ENCODE measurements at regions not wholly inside any gene's neighbourhood (a gene's known extent, or its start where the extent isn't known, plus 50 kb on each side); places are given as distances from the start of the nearest gene placed in this dataset.

GRCh38 chr5:25993701-25994100, 1044.7 kb downstream of the CDH9 start:
- TF ChIP-seq RB1 (IDR thresholded peaks at IDR 0.05; ENCODE audit: borderline replicate concordance) (no peak), MYC (IDR thresholded peaks at IDR 0.05; ENCODE audit: insufficient read depth, insufficient read length, insufficient replicate concordance, low read length, severe bottlenecking) (no peak), RELA (IDR thresholded peaks at IDR 0.05; ENCODE audit: borderline replicate concordance, partially characterized antibody) (no peak), EP300 (IDR thresholded peaks at IDR 0.05; ENCODE audit: borderline replicate concordance in 1 of 2, control insufficient read depth in 1 of 2, low read depth in 2 of 2, low read length in 2 of 2) (no peak), ATF7 (IDR thresholded peaks at IDR 0.05; ENCODE audit: low read depth) (no peak), POLR2A (IDR thresholded peaks at IDR 0.05; ENCODE audit: low read depth, low read length) (no peak), PAX8 (IDR thresholded peaks at IDR 0.05) (no peak), ASH2L (IDR thresholded peaks at IDR 0.05; ENCODE audit: borderline replicate concordance, low read depth) (no peak), TBL1XR1 (IDR thresholded peaks at IDR 0.05; ENCODE audit: low read depth, low read length) (no peak), EED (IDR thresholded peaks at IDR 0.05; ENCODE audit: low read depth) (no peak), CHD4 (IDR thresholded peaks at IDR 0.05) (no peak), SMARCA5 (IDR thresholded peaks at IDR 0.05) (no peak), ZNF622 (IDR thresholded peaks at IDR 0.05) (no peak), FOXK2 (IDR thresholded peaks at IDR 0.05) (no peak)
- ChIA-PET CTCF (no interaction called here), SMC1A (ENCODE audit: uncharacterized antibody, unreplicated experiment) (no interaction called here), POLR2A (no interaction called here), RAD21 (ENCODE audit: unreplicated experiment) (no interaction called here)
- 17% methylated on average over 3 of the region's 3 CpGs for WGBS (ENCODE audit: insufficient coverage, insufficient replicate concordance, low lambda C conversion rate, missing lambda C conversion rate)
- intact Hi-C loops (cut with micrococcal nuclease; ENCODE audit: unreplicated experiment) (no loop called here), in situ Hi-C loops (cut with MboI) (no loop called here)
- no peak overlapping the region for H3K27ac ChIP-seq (ENCODE audit: control insufficient read depth, insufficient read depth)
- no TSS peak for BruUV-seq (replicated peaks)
- H3K27me3 ChIP-seq (replicated peaks in 1 of 2; ENCODE audit: control insufficient read depth in 2 of 2, insufficient read depth in 2 of 2, low read length in 1 of 2): no peaks in the 10 kb centered on the region
- H3K9me3 ChIP-seq (replicated peaks; ENCODE audit: control insufficient read depth, insufficient read depth, low read length): no peaks in the 10 kb centered on the region
- no peaks in the 10 kb centered on the region for H3K36me3 ChIP-seq (ENCODE audit: control insufficient read depth in 2 of 2, insufficient read depth in 2 of 2, low read length in 1 of 2)
- H2AFZ ChIP-seq (ENCODE audit: control insufficient read depth, low read depth, low read length): no peak overlapping the region
- no peaks in the 10 kb centered on the region for H3K4me1 ChIP-seq (ENCODE audit: control insufficient read depth, insufficient read depth, low read length)
- no peak overlapping the region for H3K9ac ChIP-seq (ENCODE audit: control insufficient read depth, insufficient read depth, low read length)
- DNase-seq (ENCODE audit: low read depth, low spot score) (no peak), ATAC-seq (no peak), FAIRE-seq (no peak)
- no peaks in the 10 kb centered on the region for H3K79me2 ChIP-seq (ENCODE audit: control insufficient read depth, insufficient read depth, low read length)
- H4K20me1 ChIP-seq (ENCODE audit: control insufficient read depth, insufficient read depth): no peaks in the 10 kb centered on the region
- H3K4me2 ChIP-seq (ENCODE audit: control insufficient read depth, insufficient read depth): no peak overlapping the region
- H3K4me3 ChIP-seq: no peak overlapping the region
